ENCODE measurements at regions not wholly inside any gene's neighbourhood (a gene's known extent, or its start where the extent isn't known, plus 50 kb on each side); places are given as distances from the start of the nearest gene placed in this dataset.

DNA sequence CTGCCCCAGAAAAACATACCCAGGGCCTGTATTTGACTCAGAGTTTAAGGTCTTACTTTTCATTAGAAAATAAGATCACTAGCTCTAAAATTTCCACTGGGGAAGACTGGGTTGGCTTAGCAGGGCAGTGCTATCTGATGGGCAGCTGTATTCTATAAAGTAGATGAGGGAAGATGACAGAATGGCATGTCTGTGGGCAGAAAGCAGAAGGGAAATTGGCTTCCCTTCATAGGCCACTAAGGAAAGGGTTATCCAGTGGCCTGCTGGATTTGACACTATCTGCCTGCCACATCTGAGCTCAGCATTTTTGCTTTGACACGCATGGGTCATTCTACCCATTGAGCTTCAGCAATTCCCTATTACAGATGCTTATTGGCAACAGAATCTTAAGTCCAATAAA, 461.3 kb upstream of the RASGRP1 start:
- TF ChIP-seq, protein P1, sequence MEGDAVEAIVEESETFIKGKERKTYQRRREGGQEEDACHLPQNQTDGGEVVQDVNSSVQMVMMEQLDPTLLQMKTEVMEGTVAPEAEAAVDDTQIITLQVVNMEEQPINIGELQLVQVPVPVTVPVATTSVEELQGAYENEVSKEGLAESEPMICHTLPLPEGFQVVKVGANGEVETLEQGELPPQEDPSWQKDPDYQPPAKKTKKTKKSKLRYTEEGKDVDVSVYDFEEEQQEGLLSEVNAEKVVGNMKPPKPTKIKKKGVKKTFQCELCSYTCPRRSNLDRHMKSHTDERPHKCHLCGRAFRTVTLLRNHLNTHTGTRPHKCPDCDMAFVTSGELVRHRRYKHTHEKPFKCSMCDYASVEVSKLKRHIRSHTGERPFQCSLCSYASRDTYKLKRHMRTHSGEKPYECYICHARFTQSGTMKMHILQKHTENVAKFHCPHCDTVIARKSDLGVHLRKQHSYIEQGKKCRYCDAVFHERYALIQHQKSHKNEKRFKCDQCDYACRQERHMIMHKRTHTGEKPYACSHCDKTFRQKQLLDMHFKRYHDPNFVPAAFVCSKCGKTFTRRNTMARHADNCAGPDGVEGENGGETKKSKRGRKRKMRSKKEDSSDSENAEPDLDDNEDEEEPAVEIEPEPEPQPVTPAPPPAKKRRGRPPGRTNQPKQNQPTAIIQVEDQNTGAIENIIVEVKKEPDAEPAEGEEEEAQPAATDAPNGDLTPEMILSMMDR (IDR thresholded peaks at IDR 0.05; ENCODE audit: insufficient read depth, low read length, poor library complexity, severe bottlenecking) = no peak
- TF ChIP-seq EZH2phosphoT487 (conservative IDR thresholded peaks at IDR 0.05; ENCODE audit: low read length) = no peak

Data from SU-DHL-6 (cell line).